CD4-positive, alpha-beta T cell treated with Interleukin-4 for 1 hour (primary cell): ENCODE measurements at regions not wholly inside any gene's neighbourhood (a gene's known extent, or its start where the extent isn't known, plus 50 kb on each side); places are given as distances from the start of the nearest gene placed in this dataset.
"Not testable (repeated sequence)": the region's sequence is repeated elsewhere in the genome, so short reads cannot be mapped to it uniquely, and the experiment has no call there.

Experiments used
- DNase-seq, 2 donors: peaks; one replicate each; pipeline ENCODE4 v3.0.0-alpha.2; 2020 to 2022

DNA sequence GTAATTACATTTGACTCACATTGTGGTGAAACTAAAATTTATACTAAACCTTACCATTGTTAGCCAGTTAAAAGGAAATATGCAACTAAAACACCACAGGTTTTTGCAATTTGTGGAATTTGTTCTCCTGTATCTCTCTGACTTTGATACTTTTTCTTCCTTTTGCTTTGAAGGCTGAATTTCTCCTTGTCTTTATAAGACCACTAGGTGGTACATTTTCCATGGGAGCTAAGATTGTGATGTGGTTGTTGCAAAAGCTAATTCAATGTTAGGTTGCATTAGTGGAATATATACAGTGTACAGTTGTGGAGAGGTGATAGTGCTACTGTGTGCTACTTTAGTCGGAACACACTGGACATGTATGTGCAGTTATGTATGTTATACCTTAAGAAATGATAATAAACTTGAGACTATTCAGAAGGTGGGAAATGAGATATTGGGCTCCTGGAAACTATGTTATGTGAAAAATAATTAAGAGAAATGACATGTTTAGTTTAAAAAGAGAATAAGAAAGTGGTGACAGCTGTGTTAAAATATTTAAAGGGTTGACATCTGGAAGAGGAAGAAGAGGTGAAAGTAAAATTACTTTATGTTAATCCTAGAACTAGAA, 70.3 kb downstream of the ARL9 start:
- DNase-seq: peak in 1 of 2 donors; percentile 47

DNA sequence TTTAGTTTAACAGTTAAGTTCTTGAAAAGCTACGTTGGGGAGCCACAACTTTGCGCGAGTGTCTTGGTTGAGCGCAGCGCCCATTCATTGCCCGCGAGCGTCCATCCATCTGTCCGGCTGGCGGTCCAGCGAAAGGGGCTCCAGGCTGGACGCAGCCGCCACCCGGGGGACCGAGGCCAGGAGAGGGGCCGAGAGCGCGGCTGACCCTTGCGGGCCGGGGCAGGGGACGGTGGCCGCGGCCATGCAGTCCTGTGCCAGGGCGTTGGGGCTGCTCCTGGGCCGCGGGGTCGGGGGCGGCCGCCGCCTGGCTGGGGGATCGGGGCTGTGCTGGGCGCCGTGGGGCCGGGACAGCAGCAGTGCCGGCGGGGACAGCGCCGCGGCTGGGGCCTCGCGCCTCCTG, 86.8 kb downstream of the ARL9 start:
- not testable (repeated sequence) for DNase-seq
